ENCODE measurements at regions not wholly inside any gene's neighbourhood (a gene's known extent, or its start where the extent isn't known, plus 50 kb on each side); places are given as distances from the start of the nearest gene placed in this dataset.
A peak's percentile ranks its signal among the peaks of the same experiment; 100 is the strongest.
"Not testable (repeated sequence)": the region's sequence is repeated elsewhere in the genome, so short reads cannot be mapped to it uniquely, and the experiment has no call there.

DNA sequence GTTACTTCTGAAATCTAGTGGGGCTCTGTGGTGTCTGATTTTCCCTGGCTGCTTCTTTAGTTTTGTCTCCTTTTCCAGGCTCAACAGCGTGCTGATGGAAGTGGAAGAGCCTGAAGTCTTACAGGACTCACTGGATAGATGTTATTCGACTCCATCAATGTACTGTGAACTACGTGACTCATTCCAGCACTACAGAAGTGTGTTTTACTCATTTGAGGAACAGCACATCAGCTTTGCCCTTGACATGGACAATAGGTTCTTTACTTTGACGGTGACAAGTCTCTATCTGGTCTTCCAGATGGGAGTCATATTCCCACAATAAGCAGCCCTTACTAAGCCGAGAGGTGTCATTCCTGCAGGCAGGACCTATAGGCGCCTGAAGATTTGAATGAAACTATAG is 51.1 kb downstream of the NBPF8 start:
- DNase-seq, result not testable (repeated sequence)

DNA sequence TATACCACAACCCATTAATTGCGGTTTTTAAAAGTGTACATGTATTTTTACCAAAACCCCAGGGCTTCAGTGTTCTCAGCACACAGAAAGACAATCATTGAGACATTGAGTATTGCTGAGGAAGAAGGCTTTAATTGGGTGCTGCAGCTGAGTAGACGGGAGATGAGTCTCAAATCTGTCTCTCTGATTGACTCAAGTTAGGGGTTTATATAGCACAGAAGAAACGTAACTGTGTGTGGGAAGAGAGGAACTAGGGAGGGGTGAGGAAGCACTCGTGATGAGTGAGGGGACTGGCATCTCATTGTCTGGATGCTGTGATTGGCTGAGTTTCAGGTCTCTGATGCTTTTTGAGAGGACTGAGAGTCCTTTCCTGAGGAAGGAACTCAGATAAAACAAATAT is 62.8 kb downstream of the NBPF8 start:
- DNase-seq, result not testable (repeated sequence)

DNA sequence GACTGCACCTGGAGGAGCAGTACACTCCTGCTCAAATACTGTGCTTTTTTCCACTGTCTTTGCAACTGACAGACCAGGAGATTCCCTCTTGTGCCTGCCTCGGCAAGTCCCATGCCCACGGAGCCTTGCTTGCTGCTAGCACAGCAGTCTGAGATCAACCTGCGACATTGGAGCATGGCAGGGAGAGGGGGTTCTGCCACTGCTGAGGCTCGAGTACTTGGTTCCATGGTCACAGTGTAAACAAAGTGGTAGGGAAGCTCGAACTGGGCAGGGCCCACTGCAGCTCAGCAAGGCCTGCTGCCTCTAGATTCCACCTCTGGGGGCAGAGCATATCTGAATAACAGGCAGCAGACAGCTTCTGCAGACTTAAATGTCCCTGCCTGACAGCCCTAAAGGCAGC is 63.6 kb downstream of the NBPF8 start:
- DNase-seq, result not testable (repeated sequence)

- DNase-seq, result not testable (repeated sequence)
Measured at GRCh38 chr1:120487542-120487941, 72.7 kb downstream of the NBPF8 start.

GRCh38 chr1:120489217-120489616 is 74.4 kb downstream of the NBPF8 start:
- DNase-seq, result not testable (repeated sequence)

GRCh38 chr1:120497145-120497544 is 82.3 kb downstream of the NBPF8 start:
- DNase-seq, result not testable (repeated sequence)

DNA sequence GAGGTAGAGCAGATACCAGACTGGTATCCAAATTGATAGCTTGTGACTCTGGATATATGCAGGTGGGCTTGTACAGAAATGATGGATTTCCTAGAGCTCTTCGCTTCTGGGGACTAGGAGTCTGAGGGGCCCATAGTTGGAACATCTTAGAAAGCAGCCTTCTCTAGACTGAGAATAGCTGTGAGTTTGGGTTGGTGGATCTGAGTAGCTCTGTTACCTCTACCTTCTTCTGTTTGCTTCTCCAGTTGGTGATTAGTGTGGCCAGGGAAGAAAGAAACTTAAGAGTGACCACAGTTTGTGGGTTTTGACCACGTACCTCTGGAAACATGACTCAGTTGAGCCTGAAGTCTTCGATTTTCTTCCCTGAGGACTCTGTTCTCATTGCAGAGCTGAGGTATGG is 88.4 kb downstream of the NBPF8 start:
- DNase-seq, result not testable (repeated sequence)

DNA sequence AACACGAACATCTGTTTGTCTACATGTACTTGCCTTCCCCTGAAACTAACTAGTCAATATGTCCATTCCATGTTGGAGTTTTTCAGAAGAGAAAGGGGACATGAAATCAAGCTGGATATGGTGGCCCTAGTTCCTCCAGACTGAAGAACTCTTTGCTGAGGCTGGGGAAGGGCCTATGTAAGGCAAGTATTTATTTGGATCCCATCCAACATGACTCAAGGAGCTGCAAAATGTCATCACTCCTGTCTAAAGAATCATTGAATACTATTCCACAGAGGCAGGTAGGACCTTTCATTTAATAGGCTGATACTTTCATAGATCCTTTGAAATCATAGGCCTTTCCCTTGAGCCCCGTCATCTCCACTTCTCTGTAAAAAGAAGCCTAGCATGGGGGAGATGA is 91.5 kb downstream of the NBPF8 start:
- DNase-seq, result not testable (repeated sequence)

GRCh38 chr1:120508351-120508750 is 93.5 kb downstream of the NBPF8 start:
- DNase-seq, result not testable (repeated sequence)

GRCh38 chr1:120509258-120509657 is 94.4 kb downstream of the NBPF8 start:
- DNase-seq, result not testable (repeated sequence)

- DNase-seq, result not testable (repeated sequence)
Measured at GRCh38 chr1:120513099-120513498, 98.3 kb downstream of the NBPF8 start.

DNA sequence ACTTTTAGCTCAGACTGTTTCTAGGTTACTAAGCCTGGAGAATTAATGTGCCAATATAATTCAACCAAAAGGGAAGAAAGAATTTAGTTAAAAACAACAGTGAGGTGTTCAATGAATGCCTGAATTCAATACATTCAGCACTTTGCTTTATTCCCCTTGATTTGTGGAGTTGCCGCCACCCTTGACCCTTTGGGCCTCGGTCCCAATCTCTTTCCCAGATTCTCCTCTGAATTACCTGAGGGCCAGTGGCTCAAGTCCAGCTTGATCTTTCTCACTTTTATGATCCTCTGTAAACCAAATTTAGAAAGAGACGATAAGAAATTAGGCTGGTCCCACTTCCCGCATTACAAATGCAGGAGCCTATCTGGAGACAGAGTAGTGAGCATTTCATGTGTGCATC is 98.7 kb downstream of the NBPF8 start:
- not testable (repeated sequence) for DNase-seq

DNA sequence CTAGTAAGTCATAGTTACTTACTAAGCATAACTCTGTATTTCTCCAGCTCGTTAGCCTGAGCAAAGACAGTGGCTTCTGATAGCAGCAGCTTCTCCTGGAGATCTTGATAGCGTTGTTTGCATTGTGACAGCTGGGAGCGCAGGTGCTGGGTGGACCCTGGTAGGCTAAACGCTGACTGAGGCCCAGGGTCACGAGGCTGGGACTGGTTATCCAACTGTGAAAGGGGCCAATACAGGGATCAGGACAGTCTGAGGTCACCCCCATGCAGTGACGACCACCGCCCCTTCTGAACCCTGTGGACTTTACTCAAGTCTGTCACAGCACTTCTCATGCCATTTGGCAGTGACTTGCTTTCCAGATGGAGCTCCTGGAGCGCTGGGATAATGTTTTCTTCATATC is 104.4 kb downstream of the NBPF8 start:
- DNase-seq, result not testable (repeated sequence)

- not testable (repeated sequence) for DNase-seq
Measured at GRCh38 chr1:120524416-120524815, 109.6 kb downstream of the NBPF8 start.

GRCh38 chr1:120525386-120525785 is 110.6 kb downstream of the NBPF8 start:
- not testable (repeated sequence) for DNase-seq

GRCh38 chr1:120529475-120530089 is 114.7 kb downstream of the NBPF8 start:
- peak; percentile 58 for DNase-seq

GRCh38 chr1:120531455-120531854 is 116.6 kb downstream of the NBPF8 start:
- not testable (repeated sequence) for DNase-seq

DNA sequence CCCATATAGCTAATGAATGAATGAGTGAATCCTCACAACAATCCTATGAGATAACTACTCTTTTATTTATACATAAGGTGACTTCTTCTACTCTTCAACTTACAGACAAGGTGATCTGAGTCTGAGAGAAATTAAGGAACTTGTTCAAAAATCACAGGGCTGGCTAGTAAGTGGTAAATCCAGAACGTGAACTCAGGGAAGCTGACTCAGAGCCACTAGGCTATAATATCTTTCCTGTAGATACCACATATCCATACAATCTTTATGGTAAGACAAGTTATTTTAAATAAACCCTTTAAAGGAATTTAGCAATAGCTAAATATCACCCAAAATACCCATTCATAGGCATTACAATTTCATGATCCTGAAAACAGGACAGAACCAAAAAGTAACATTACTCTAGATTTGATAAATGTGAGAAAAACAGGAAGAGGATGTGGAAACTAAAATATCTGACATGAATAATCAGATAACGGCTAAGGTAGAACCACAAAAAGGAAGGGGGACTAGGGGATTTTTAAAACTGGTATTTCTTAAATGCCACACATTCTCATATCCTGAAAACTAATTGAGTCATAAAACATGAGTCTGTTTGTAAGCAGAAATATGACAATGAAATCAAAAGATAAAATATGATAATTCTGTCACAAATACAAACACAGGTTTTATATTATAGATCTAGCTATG is 119.7 kb downstream of the NBPF8 start:
- not testable (repeated sequence) for DNase-seq

GRCh38 chr1:120535052-120535451 is 120.2 kb downstream of the NBPF8 start:
- DNase-seq, result not testable (repeated sequence)

DNA sequence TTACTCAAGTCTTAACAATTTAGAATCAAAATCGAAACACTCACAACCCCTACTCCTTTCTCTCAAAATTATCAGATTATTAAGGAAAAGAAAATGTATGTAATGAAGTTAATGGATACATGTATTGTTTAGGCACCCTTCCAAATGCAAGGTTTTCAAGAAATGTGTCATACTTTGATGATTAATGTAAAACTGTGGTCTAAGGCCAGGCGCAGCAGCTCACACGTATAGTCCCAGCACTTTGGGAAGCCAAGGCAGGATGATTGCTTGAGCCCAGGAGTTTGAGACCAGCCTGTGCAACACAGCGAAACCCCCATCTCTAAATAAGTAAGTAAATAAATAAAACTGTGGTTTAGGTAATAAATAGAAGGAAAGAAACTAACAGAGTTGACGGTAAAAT is 126.6 kb downstream of the NBPF8 start:
- DNase-seq, result not testable (repeated sequence)

GRCh38 chr1:120542365-120542764 is 127.5 kb downstream of the NBPF8 start:
- DNase-seq, result not testable (repeated sequence)

GRCh38 chr1:120542940-120543339 is 128.1 kb downstream of the NBPF8 start:
- DNase-seq, result not testable (repeated sequence)

- DNase-seq, result peak; percentile 94
Measured at GRCh38 chr1:120544434-120544833, 129.6 kb downstream of the NBPF8 start.

DNA sequence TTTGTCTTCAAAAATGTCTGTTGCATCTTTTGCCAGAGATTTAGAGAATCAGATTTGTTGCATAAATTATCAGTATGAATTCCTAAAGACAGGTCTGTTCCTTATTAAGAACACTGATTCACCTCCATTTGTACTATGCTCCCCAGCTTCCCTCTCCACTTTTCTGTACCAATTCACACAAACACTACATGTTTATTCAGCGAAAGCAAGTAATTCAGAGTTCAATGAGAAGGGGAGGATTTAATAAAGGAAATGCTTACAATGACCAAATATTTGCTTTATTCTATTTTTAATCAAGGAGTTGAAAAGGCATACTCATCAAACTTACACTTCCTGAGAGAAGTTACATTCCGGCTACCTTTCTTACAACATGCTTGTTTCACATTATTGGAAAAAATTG is 135.5 kb downstream of the NBPF8 start:
- not testable (repeated sequence) for DNase-seq

All from activated CD8-positive, alpha-beta memory T cell treated with anti-CD3 and anti-CD28 coated beads for 24 hours (primary cell).